ENCODE measurements at regions not wholly inside any gene's neighbourhood (a gene's known extent, or its start where the extent isn't known, plus 50 kb on each side); places are given as distances from the start of the nearest gene placed in this dataset.

DNA sequence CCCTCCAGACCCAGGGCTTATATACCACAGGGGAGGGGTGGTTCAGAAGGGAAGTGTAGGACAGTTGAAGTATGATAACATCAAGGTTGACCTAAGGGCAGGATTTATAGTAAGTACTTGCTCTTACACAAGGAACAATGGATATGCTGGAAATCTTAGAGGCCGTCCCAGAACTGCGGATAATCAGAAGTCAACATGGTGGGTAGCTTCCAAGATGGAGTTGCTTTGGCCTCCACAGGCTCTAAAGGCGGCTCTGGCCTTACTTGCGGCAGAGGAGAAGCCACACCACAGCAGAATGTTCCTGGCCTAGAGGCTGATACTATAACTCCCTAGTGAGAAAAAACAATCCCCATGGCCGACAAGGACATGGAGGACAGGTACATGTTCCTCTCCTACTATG, 344.7 kb downstream of the CDC5L start:
- TF ChIP-seq, protein P1, sequence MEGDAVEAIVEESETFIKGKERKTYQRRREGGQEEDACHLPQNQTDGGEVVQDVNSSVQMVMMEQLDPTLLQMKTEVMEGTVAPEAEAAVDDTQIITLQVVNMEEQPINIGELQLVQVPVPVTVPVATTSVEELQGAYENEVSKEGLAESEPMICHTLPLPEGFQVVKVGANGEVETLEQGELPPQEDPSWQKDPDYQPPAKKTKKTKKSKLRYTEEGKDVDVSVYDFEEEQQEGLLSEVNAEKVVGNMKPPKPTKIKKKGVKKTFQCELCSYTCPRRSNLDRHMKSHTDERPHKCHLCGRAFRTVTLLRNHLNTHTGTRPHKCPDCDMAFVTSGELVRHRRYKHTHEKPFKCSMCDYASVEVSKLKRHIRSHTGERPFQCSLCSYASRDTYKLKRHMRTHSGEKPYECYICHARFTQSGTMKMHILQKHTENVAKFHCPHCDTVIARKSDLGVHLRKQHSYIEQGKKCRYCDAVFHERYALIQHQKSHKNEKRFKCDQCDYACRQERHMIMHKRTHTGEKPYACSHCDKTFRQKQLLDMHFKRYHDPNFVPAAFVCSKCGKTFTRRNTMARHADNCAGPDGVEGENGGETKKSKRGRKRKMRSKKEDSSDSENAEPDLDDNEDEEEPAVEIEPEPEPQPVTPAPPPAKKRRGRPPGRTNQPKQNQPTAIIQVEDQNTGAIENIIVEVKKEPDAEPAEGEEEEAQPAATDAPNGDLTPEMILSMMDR (IDR thresholded peaks at IDR 0.05) = no peak
- TF ChIP-seq POLR2A (IDR thresholded peaks at IDR 0.05) = no peak
